Germinal center (tissue), 1 donor: ENCODE measurements at regions not wholly inside any gene's neighbourhood (a gene's known extent, or its start where the extent isn't known, plus 50 kb on each side); places are given as distances from the start of the nearest gene placed in this dataset.

ENCODE experiments used
- DNase-seq: peaks from one replicate; pipeline ENCODE4 v3.0.0; 2012; ENCODE audit warnings: mixed read lengths, low spot score

- DNase-seq: no peak
Measured at GRCh38 chr1:56069824-56070223, 509.5 kb downstream of the PLPP3 start.

GRCh38 chr1:56068908-56069307, 510.5 kb downstream of the PLPP3 start:
- no peak for DNase-seq

GRCh38 chr1:56068210-56068609, 511.2 kb downstream of the PLPP3 start:
- DNase-seq: no peak

GRCh38 chr1:56065729-56066128, 513.6 kb downstream of the PLPP3 start:
- no peak for DNase-seq

GRCh38 chr1:56064705-56065104, 514.7 kb downstream of the PLPP3 start:
- no peak for DNase-seq

GRCh38 chr1:56063461-56063860, 515.9 kb downstream of the PLPP3 start:
- no peak for DNase-seq

GRCh38 chr1:56062625-56063024, 516.7 kb downstream of the PLPP3 start:
- DNase-seq: no peak

- DNase-seq: peak; percentile 4
Measured at GRCh38 chr1:56061824-56062223, 517.5 kb downstream of the PLPP3 start.

GRCh38 chr1:56060906-56061305, 518.5 kb downstream of the PLPP3 start:
- no peak for DNase-seq

GRCh38 chr1:56057466-56058405, 521.6 kb downstream of the PLPP3 start:
- no peak for DNase-seq

- no peak for DNase-seq
Measured at GRCh38 chr1:56056438-56057287, 522.7 kb downstream of the PLPP3 start.

- no peak for DNase-seq
Measured at GRCh38 chr1:56054959-56055358, 524.4 kb downstream of the PLPP3 start.

- no peak for DNase-seq
Measured at GRCh38 chr1:56052041-56052440, 527.3 kb downstream of the PLPP3 start.

GRCh38 chr1:56050911-56051310, 528.5 kb downstream of the PLPP3 start:
- no peak for DNase-seq

GRCh38 chr1:56045477-56045876, 533.9 kb downstream of the PLPP3 start:
- no peak for DNase-seq

- no peak for DNase-seq
Measured at GRCh38 chr1:56045062-56045461, 534.3 kb downstream of the PLPP3 start.

- DNase-seq: no peak
Measured at GRCh38 chr1:56036479-56036878, 542.9 kb downstream of the PLPP3 start.

- no peak for DNase-seq
Measured at GRCh38 chr1:56034847-56035481, 544.4 kb downstream of the PLPP3 start.

GRCh38 chr1:56034222-56034621, 545.1 kb downstream of the PLPP3 start:
- no peak for DNase-seq

GRCh38 chr1:56033321-56034037, 545.9 kb downstream of the PLPP3 start:
- no peak for DNase-seq

GRCh38 chr1:56032096-56032676, 547.2 kb downstream of the PLPP3 start:
- DNase-seq: no peak
